ENCODE measurements at regions not wholly inside any gene's neighbourhood (a gene's known extent, or its start where the extent isn't known, plus 50 kb on each side); places are given as distances from the start of the nearest gene placed in this dataset.

DNA sequence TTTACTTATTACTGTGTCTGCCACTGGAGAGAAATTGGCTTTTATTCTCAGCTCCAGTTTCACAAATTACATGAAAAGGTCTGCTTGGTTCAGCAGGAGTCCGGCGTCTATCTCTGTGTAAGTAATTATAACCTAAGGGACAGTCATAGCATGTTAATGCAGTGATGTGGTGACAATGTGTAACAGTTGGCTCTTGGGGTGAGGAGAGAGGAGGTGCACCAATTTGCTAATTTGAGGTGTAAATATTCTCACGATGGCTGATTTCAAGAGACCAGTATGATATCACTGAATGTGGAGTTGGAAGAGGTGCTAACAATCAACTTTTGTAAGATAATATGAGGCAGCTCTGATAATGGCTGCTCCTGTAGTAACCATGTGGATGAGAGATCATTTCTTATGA lies 86.1 kb downstream of the CTH start:
- TF ChIP-seq, protein P1, sequence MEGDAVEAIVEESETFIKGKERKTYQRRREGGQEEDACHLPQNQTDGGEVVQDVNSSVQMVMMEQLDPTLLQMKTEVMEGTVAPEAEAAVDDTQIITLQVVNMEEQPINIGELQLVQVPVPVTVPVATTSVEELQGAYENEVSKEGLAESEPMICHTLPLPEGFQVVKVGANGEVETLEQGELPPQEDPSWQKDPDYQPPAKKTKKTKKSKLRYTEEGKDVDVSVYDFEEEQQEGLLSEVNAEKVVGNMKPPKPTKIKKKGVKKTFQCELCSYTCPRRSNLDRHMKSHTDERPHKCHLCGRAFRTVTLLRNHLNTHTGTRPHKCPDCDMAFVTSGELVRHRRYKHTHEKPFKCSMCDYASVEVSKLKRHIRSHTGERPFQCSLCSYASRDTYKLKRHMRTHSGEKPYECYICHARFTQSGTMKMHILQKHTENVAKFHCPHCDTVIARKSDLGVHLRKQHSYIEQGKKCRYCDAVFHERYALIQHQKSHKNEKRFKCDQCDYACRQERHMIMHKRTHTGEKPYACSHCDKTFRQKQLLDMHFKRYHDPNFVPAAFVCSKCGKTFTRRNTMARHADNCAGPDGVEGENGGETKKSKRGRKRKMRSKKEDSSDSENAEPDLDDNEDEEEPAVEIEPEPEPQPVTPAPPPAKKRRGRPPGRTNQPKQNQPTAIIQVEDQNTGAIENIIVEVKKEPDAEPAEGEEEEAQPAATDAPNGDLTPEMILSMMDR (IDR thresholded peaks at IDR 0.05): no peak
- TF ChIP-seq POLR2A (IDR thresholded peaks at IDR 0.05): no peak
